H9 (cell line): ENCODE measurements at regions not wholly inside any gene's neighbourhood (a gene's known extent, or its start where the extent isn't known, plus 50 kb on each side); places are given as distances from the start of the nearest gene placed in this dataset.

Source experiments
- DNase-seq: peaks from one replicate; pipeline ENCODE4 v3.0.0-alpha.2; 2017
- H2AFZ ChIP-seq: one replicate; pipeline ENCODE4 v1.6.1; 2013; ENCODE audit warnings: mild to moderate bottlenecking, low read length, control low read depth, moderate library complexity
- H2AK5ac ChIP-seq: 2 replicates; pipeline ENCODE4 v1.6.1; 2013; ENCODE audit warnings: low read length, control low read depth, mixed read lengths; ENCODE audit not compliant: insufficient read length
- H2BK120ac ChIP-seq: one replicate; pipeline ENCODE4 v1.6.1; 2013; ENCODE audit warnings: low read depth, mild to moderate bottlenecking, low read length, control low read depth, inconsistent platforms; ENCODE audit not compliant: poor library complexity, severe bottlenecking
- H2BK12ac ChIP-seq: 2 replicates; pipeline ENCODE4 v1.6.1; 2013; ENCODE audit warnings: low read length, control low read depth, mixed read lengths, low read depth; ENCODE audit not compliant: insufficient read length
- H2BK15ac ChIP-seq: 2 replicates; pipeline ENCODE4 v1.6.1; 2013; ENCODE audit warnings: low read depth, low read length, control low read depth
- H2BK20ac ChIP-seq: one replicate; pipeline ENCODE4 v1.6.1; 2013; ENCODE audit warnings: low read depth, mild to moderate bottlenecking, low read length, control low read depth, inconsistent platforms; ENCODE audit not compliant: poor library complexity, severe bottlenecking
- H2BK5ac ChIP-seq: 2 replicates; pipeline ENCODE4 v1.6.1; 2013; ENCODE audit warnings: low read length, control low read depth, mixed read lengths; ENCODE audit not compliant: insufficient read length
- H3K14ac ChIP-seq: 2 replicates; pipeline ENCODE4 v1.6.1; 2013; ENCODE audit warnings: low read length, control low read depth; ENCODE audit not compliant: insufficient read depth
- H3K18ac ChIP-seq: 2 replicates; pipeline ENCODE4 v1.6.1; 2013; ENCODE audit warnings: low read depth, mild to moderate bottlenecking, mixed read lengths, low read length, control low read depth; ENCODE audit not compliant: insufficient read length
- H3K23ac ChIP-seq: 2 replicates; pipeline ENCODE4 v1.6.1; 2013; ENCODE audit warnings: low read length, control low read depth, mixed read lengths, low read depth; ENCODE audit not compliant: insufficient read length
- H3K23me2 ChIP-seq: 2 replicates; pipeline ENCODE4 v1.6.1; 2013; ENCODE audit warnings: low read depth, mild to moderate bottlenecking, mixed read lengths, low read length, control low read depth; ENCODE audit not compliant: insufficient read length, poor library complexity, severe bottlenecking
- H3K27ac ChIP-seq: 2 replicates; pipeline ENCODE4 v1.5.1; 2013; ENCODE audit warnings: low read length, control low read depth, mixed read lengths, low read depth; ENCODE audit not compliant: insufficient read length
- H3K27me3 ChIP-seq: 2 replicates; pipeline ENCODE4 v1.6.1; 2013; ENCODE audit warnings: low read length, control low read depth, inconsistent platforms; ENCODE audit not compliant: insufficient read depth
- H3K4ac ChIP-seq: 2 replicates; pipeline ENCODE4 v1.6.1; 2013; ENCODE audit warnings: low read depth, mild to moderate bottlenecking, control low read depth, inconsistent platforms, low read length, moderate library complexity
- H3K4me1 ChIP-seq: 2 replicates; pipeline ENCODE4 v1.6.1; 2013; ENCODE audit warnings: low read length, control low read depth, inconsistent platforms; ENCODE audit not compliant: insufficient read depth
- H3K4me2 ChIP-seq: 2 replicates; pipeline ENCODE4 v1.6.1; 2013; ENCODE audit warnings: low read length, control low read depth, mixed read lengths; ENCODE audit not compliant: insufficient read length, insufficient read depth
- H3K56ac ChIP-seq: 2 replicates; pipeline ENCODE4 v1.6.1; 2013; ENCODE audit warnings: low read depth, mild to moderate bottlenecking, mixed read lengths, low read length, control low read depth; ENCODE audit not compliant: insufficient read length
- H3K79me1 ChIP-seq: 2 replicates; pipeline ENCODE4 v1.6.1; 2013; ENCODE audit warnings: low read depth, mild to moderate bottlenecking, moderate library complexity, low read length, control low read depth, inconsistent platforms; ENCODE audit not compliant: insufficient read depth, poor library complexity, severe bottlenecking
- H3K79me2 ChIP-seq: 2 replicates; pipeline ENCODE4 v1.6.1; 2013; ENCODE audit warnings: low read length, control low read depth, inconsistent platforms; ENCODE audit not compliant: insufficient read depth
- H3K9ac ChIP-seq: 2 replicates; pipeline ENCODE4 v1.6.1; 2013; ENCODE audit warnings: low read length, control low read depth, mixed read lengths; ENCODE audit not compliant: insufficient read length; ENCODE audit errors: extremely low read depth
- H3K9me3 ChIP-seq: one replicate; pipeline ENCODE4 v1.6.1; 2013; ENCODE audit warnings: low read depth, low read length, inconsistent platforms; ENCODE audit not compliant: control insufficient read depth
- H3T11ph ChIP-seq: one replicate; pipeline ENCODE4 v1.6.1; 2013; ENCODE audit warnings: mild to moderate bottlenecking, low read length, control low read depth, inconsistent platforms
- H4K20me1 ChIP-seq: one replicate; pipeline ENCODE4 v1.6.1; 2013; ENCODE audit not compliant: control insufficient read depth, insufficient read length, insufficient read depth
- H4K5ac ChIP-seq: 2 replicates; pipeline ENCODE4 v1.6.1; 2013; ENCODE audit warnings: low read depth, mild to moderate bottlenecking, mixed read lengths, low read length, control low read depth; ENCODE audit not compliant: insufficient read length
- H4K8ac ChIP-seq: replicated peaks from 2 replicates; pipeline ENCODE4 v1.6.1; 2013; ENCODE audit warnings: low read length, control low read depth, mixed read lengths, low read depth; ENCODE audit not compliant: insufficient read length
- H4K91ac ChIP-seq: 2 replicates; pipeline ENCODE4 v1.6.1; 2013; ENCODE audit warnings: low read depth, mild to moderate bottlenecking, moderate library complexity, mixed read lengths, low read length, control low read depth; ENCODE audit not compliant: insufficient read length
- H3K27ac Mint-ChIP-seq, 3 experiments: 2 replicates in 2 of 3; 3 replicates in 1 of 3; pipeline ENCODE4 v1.8.0; 2020 to 2021; ENCODE audit warnings: mixed read lengths in 3 of 3, mild to moderate bottlenecking in 1 of 3, moderate library complexity in 1 of 3
- H3K27me3 Mint-ChIP-seq: 2 replicates; pipeline ENCODE4 v1.8.0; 2021; ENCODE audit warnings: low read depth, mild to moderate bottlenecking, moderate library complexity, mixed read lengths
- H3K36me3 Mint-ChIP-seq, 3 experiments: 2 replicates in 2 of 3; 3 replicates in 1 of 3; pipeline ENCODE4 v1.8.0; 2020 to 2021; ENCODE audit warnings: low read depth in 3 of 3, mixed read lengths in 3 of 3; ENCODE audit not compliant: insufficient read depth in 1 of 3
- H3K4me1 Mint-ChIP-seq, 2 experiments: 2 replicates each; pipeline ENCODE4 v1.8.0; 2020; ENCODE audit warnings: mixed read lengths in 2 of 2
- H3K4me3 Mint-ChIP-seq, 2 experiments: 2 replicates in 1 of 2; 3 replicates in 1 of 2; pipeline ENCODE4 v1.8.0; 2020 to 2021; ENCODE audit warnings: mild to moderate bottlenecking in 2 of 2, mixed read lengths in 2 of 2, moderate library complexity in 1 of 2
- H3K9me3 Mint-ChIP-seq, 2 experiments: 2 replicates in 1 of 2; 3 replicates in 1 of 2; pipeline ENCODE4 v1.8.0; 2020; ENCODE audit warnings: mild to moderate bottlenecking in 2 of 2, mixed read lengths in 2 of 2, moderate library complexity in 1 of 2
- WGBS: extraction: QIAGEN DNeasy Blood & Tissue Kit; methylation state at CpG from one replicate; pipeline ENCODE4 v1.1.7; 2013; ENCODE audit warnings: missing lambda C conversion rate, low lambda C conversion rate, mixed read lengths; ENCODE audit not compliant: insufficient read length; ENCODE audit errors: extremely low coverage; 5-methylcytosine and 5-hydroxymethylcytosine counted together
- TF ChIP-seq, protein P1 (sequence below): fragments of 200-600 bp; sonication (generic); conservative IDR thresholded peaks from 3 replicates; pipeline ENCODE4 v1.8.0; 2021; ENCODE audit warnings: antibody characterized with exemption, mild to moderate bottlenecking

DNA sequence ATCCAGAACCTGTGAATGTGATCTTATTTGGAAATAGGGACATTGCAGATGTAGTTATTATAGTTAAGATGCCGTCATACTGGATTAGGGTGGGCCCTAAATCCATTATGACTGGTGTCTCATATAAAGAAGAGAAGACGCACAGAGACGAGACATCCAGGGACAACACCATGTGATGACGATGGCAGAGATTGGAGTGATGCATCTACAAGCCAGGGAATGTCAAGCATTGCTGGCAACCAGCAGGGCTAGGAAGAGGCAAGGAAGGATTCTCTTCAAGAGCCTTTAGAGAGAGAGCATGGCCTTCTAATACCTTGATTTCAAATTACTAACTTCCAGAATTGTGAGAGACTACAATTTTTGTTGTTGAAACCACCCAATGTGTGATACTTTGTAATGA lies 345.8 kb downstream of the PTEN start:
- Histone ChIP-seq H3K27ac (no peak overlapping the region), H3K79me1 (no peaks in the 10 kb centered on the region), H3K9me3 (no peaks in the 10 kb centered on the region), H3K79me2 (no peaks in the 10 kb centered on the region), H3K14ac (no peak overlapping the region), H2BK120ac (no peak overlapping the region), H3K9ac (no peak overlapping the region), H3K4ac (no peak overlapping the region), H4K20me1 (no peaks in the 10 kb centered on the region), H3T11ph (no peak overlapping the region), H2AK5ac (no peak overlapping the region), H3K27me3 (no peaks in the 10 kb centered on the region), H3K4me1 (no peaks in the 10 kb centered on the region), H2AFZ (no peak overlapping the region), H3K18ac (no peak overlapping the region), H4K8ac (no peak overlapping the region), H3K4me2 (no peak overlapping the region), H2BK20ac (no peak overlapping the region), H2BK5ac (no peak overlapping the region), H2BK12ac (no peak overlapping the region), H3K23ac (no peak overlapping the region), H3K56ac (no peak overlapping the region), H2BK15ac (no peak overlapping the region), H3K23me2 (no peaks in the 10 kb centered on the region), H4K91ac (no peak overlapping the region), H4K5ac (no peak overlapping the region)
- Mint-ChIP-seq H3K27ac (peak overlapping the region in 1 of 3 experiments; percentile 16; a peak in 1 of 7 replicates), H3K9me3 (no peaks in the 10 kb centered on the region), H3K27me3 (no peaks in the 10 kb centered on the region), H3K36me3 (no peaks in the 10 kb centered on the region), H3K4me3 (no peak overlapping the region), H3K4me1 (peaks cover 8 to 9% of the 10 kb centered on the region in 2 experiments)
- TF ChIP-seq, protein P1, sequence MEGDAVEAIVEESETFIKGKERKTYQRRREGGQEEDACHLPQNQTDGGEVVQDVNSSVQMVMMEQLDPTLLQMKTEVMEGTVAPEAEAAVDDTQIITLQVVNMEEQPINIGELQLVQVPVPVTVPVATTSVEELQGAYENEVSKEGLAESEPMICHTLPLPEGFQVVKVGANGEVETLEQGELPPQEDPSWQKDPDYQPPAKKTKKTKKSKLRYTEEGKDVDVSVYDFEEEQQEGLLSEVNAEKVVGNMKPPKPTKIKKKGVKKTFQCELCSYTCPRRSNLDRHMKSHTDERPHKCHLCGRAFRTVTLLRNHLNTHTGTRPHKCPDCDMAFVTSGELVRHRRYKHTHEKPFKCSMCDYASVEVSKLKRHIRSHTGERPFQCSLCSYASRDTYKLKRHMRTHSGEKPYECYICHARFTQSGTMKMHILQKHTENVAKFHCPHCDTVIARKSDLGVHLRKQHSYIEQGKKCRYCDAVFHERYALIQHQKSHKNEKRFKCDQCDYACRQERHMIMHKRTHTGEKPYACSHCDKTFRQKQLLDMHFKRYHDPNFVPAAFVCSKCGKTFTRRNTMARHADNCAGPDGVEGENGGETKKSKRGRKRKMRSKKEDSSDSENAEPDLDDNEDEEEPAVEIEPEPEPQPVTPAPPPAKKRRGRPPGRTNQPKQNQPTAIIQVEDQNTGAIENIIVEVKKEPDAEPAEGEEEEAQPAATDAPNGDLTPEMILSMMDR, result no peak
- no peak for DNase-seq
- WGBS, result no CpG with 5 or more reads among the region's 4 CpGs
